WTC11 (cell line): ENCODE measurements at regions not wholly inside any gene's neighbourhood (a gene's known extent, or its start where the extent isn't known, plus 50 kb on each side); places are given as distances from the start of the nearest gene placed in this dataset.

Source experiments
- ATAC-seq: fragments of 200-7000 bp; cut with Tn5 transposase; 2 replicates; pipeline ENCODE4 v1.10.0; 2021; ENCODE audit warnings: mild to moderate bottlenecking, moderate library complexity
- CTCF ChIA-PET: fragments of 300-600 bp; sonication (Branson Sonifier 250); formaldehyde crosslinking; loops from one replicate; lab custom pipeline; 2021; ENCODE audit warnings: antibody characterized with exemption; lab: Charles Lee
- POLR2A ChIA-PET: fragments of 350-600 bp; sonication (Branson Sonifier 250); formaldehyde crosslinking; loops from one replicate; lab custom pipeline; 2021; ENCODE audit warnings: antibody characterized with exemption; lab: Charles Lee
- DNase-seq: peaks from one replicate; pipeline ENCODE4 v3.0.0; 2021; ENCODE audit warnings: low spot score
- H3K27ac Mint-ChIP-seq: 2 replicates; pipeline ENCODE4 v1.8.0; 2021; ENCODE audit warnings: mixed read lengths
- H3K27me3 Mint-ChIP-seq: 2 replicates; pipeline ENCODE4 v1.8.0; 2021; ENCODE audit warnings: low read depth, mild to moderate bottlenecking, moderate library complexity, mixed read lengths
- H3K36me3 Mint-ChIP-seq: 2 replicates; pipeline ENCODE4 v1.8.0; 2021; ENCODE audit warnings: mixed read lengths
- H3K4me1 Mint-ChIP-seq: 2 replicates; pipeline ENCODE4 v1.8.0; 2022; ENCODE audit warnings: mixed read lengths
- H3K4me3 Mint-ChIP-seq: 2 replicates; pipeline ENCODE4 v1.8.0; 2021; ENCODE audit warnings: mild to moderate bottlenecking, moderate library complexity, mixed read lengths
- H3K9me3 Mint-ChIP-seq: 2 replicates; pipeline ENCODE4 v1.8.0; 2021; ENCODE audit warnings: mixed read lengths
- CREM ChIP-seq: sonication (generic); formaldehyde crosslinking; IDR thresholded peaks from 2 replicates; pipeline ENCODE4 v1.8.1; 2022; ENCODE audit warnings: mild to moderate bottlenecking, missing genetic modification reagents, moderate library complexity
- EMX1 ChIP-seq: fragments of 250-450 bp; sonication (Bioruptor Pico); IDR thresholded peaks from 2 replicates; pipeline ENCODE4 v1.8.0; 2021; ENCODE audit warnings: mild to moderate bottlenecking
- ETV6 ChIP-seq: sonication (generic); formaldehyde crosslinking; IDR thresholded peaks from 2 replicates; pipeline ENCODE4 v1.8.1; 2022; ENCODE audit warnings: mild to moderate bottlenecking, missing genetic modification reagents
- HMGA2 ChIP-seq: fragments of 250-450 bp; sonication (Bioruptor Pico); IDR thresholded peaks from 2 replicates; pipeline ENCODE4 v1.4.0; 2021; ENCODE audit warnings: mild to moderate bottlenecking, moderate library complexity
- JUN ChIP-seq: sonication (generic); formaldehyde crosslinking; IDR thresholded peaks from 2 replicates; pipeline ENCODE4 v1.8.0; 2023; ENCODE audit warnings: mild to moderate bottlenecking, missing genetic modification reagents
- NFE2L1 ChIP-seq: sonication (generic); formaldehyde crosslinking; IDR thresholded peaks from 2 replicates; pipeline ENCODE4 v1.8.1; 2023; ENCODE audit warnings: missing genetic modification reagents
- NFYB ChIP-seq: sonication (generic); formaldehyde crosslinking; conservative IDR thresholded peaks from 2 replicates; pipeline ENCODE4 v1.8.0; 2022; ENCODE audit warnings: low read depth, missing genetic modification reagents
- NR1H2 ChIP-seq: sonication (generic); formaldehyde crosslinking; IDR thresholded peaks from 2 replicates; pipeline ENCODE4 v1.9.0; 2021; ENCODE audit warnings: mild to moderate bottlenecking, moderate library complexity, missing genetic modification reagents
- RORB ChIP-seq: fragments of 250-450 bp; sonication (Bioruptor Pico); IDR thresholded peaks from 2 replicates; pipeline ENCODE4 v1.9.0; 2021; ENCODE audit warnings: mild to moderate bottlenecking
- SOX15 ChIP-seq: fragments of 250-450 bp; sonication (Bioruptor Pico); IDR thresholded peaks from 2 replicates; pipeline ENCODE4 v1.9.0; 2021; ENCODE audit warnings: mild to moderate bottlenecking
- TEAD1 ChIP-seq: sonication (generic); formaldehyde crosslinking; IDR thresholded peaks from 2 replicates; pipeline ENCODE4 v1.8.0; 2022; ENCODE audit warnings: mild to moderate bottlenecking, missing genetic modification reagents
- ZNF232 ChIP-seq: sonication (generic); formaldehyde crosslinking; IDR thresholded peaks from 2 replicates; pipeline ENCODE4 v1.8.0; 2022; ENCODE audit warnings: mild to moderate bottlenecking, missing genetic modification reagents
- ZNF396 ChIP-seq: fragments of 250-450 bp; sonication (Bioruptor Pico); IDR thresholded peaks from 2 replicates; pipeline ENCODE4 v1.8.0; 2021; ENCODE audit warnings: mild to moderate bottlenecking, moderate library complexity, borderline replicate concordance
- ZNF416 ChIP-seq: fragments of 250-450 bp; sonication (Bioruptor Pico); IDR thresholded peaks from 2 replicates; pipeline ENCODE4 v1.9.0; 2021; ENCODE audit warnings: mild to moderate bottlenecking, inconsistent platforms
- TF ChIP-seq, protein P1 (sequence below): fragments of 200-600 bp; IDR thresholded peaks from 2 replicates; pipeline ENCODE4 v1.8.0; 2022; ENCODE audit warnings: antibody characterized with exemption
- TF ChIP-seq, protein P2 (sequence below): sonication (generic); formaldehyde crosslinking; IDR thresholded peaks from 2 replicates; pipeline ENCODE4 v1.8.0; 2022; ENCODE audit warnings: mild to moderate bottlenecking, missing genetic modification reagents
- TF ChIP-seq, protein P3 (sequence below): fragments of 250-450 bp; sonication (Bioruptor Pico); IDR thresholded peaks from 2 replicates; pipeline ENCODE4 v2.1.2; 2022; ENCODE audit warnings: mild to moderate bottlenecking, moderate library complexity
- TF ChIP-seq, protein P4 (sequence below): fragments of 250-450 bp; sonication (Bioruptor Pico); IDR thresholded peaks from 2 replicates; pipeline ENCODE4 v1.9.0; 2021; ENCODE audit warnings: mild to moderate bottlenecking, borderline replicate concordance
- TF ChIP-seq, protein P5 (sequence below): sonication (generic); formaldehyde crosslinking; IDR thresholded peaks from 2 replicates; pipeline ENCODE4 v1.8.1; 2022; ENCODE audit warnings: mild to moderate bottlenecking, missing genetic modification reagents, moderate library complexity, borderline replicate concordance

DNA sequence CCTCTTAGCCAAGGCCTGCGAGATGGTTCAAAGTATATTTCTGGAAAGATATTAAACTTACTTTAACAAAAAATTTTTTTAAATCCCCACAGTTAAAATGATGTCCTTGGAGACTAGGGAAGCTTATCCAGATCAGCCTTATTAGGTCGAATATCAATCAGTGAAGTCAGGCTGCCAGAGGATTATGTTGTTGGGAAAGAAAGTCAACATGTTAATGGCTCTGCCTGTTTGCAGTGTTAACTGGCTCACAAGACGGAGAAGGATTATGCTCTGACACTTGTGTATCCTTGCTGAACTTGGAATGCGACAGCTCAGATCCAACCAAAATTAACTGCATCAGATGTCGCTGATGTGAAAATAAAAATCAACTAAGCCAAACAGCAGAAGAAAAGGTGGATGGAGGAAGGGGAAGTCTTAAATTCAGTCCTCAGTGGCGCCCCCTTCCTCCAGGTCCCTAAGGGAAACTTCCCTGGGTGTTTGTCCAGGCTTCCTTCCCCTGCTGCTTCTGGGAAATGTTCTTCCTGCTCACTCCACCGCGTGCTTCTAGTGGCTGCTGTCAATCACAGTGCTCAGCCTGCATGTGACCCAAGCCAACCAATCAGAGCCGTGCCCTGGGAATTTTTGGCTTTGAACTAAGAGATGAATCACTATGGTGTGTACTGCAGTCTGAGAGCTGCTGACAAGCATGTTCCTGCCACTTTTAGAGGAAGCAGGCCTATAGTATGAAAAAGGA lies 690.4 kb upstream of the NRP1 start (continued):
- no peak for TF ChIP-seq ZNF232 (CRISPR knock-in tag)
- TF ChIP-seq, protein P1, sequence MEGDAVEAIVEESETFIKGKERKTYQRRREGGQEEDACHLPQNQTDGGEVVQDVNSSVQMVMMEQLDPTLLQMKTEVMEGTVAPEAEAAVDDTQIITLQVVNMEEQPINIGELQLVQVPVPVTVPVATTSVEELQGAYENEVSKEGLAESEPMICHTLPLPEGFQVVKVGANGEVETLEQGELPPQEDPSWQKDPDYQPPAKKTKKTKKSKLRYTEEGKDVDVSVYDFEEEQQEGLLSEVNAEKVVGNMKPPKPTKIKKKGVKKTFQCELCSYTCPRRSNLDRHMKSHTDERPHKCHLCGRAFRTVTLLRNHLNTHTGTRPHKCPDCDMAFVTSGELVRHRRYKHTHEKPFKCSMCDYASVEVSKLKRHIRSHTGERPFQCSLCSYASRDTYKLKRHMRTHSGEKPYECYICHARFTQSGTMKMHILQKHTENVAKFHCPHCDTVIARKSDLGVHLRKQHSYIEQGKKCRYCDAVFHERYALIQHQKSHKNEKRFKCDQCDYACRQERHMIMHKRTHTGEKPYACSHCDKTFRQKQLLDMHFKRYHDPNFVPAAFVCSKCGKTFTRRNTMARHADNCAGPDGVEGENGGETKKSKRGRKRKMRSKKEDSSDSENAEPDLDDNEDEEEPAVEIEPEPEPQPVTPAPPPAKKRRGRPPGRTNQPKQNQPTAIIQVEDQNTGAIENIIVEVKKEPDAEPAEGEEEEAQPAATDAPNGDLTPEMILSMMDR = peak; percentile 28; the same call in 1 of the 2 replicates
- TF ChIP-seq EMX1 (CRISPR knock-in tag) = no peak
- no peak for TF ChIP-seq NFE2L1 (CRISPR knock-in tag)
- TF ChIP-seq SOX15 (CRISPR knock-in tag) = no peak
- TF ChIP-seq ETV6 (CRISPR knock-in tag) = no peak
- TF ChIP-seq, protein P2, sequence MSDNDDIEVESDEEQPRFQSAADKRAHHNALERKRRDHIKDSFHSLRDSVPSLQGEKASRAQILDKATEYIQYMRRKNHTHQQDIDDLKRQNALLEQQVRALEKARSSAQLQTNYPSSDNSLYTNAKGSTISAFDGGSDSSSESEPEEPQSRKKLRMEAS (CRISPR knock-in tag) = no peak
- TF ChIP-seq NFYB = peak; percentile 59
- no peak for TF ChIP-seq JUN (CRISPR knock-in tag)
- no peak for TF ChIP-seq NR1H2 (CRISPR knock-in tag)
- TF ChIP-seq ZNF396 = no peak
- TF ChIP-seq, protein P3, sequence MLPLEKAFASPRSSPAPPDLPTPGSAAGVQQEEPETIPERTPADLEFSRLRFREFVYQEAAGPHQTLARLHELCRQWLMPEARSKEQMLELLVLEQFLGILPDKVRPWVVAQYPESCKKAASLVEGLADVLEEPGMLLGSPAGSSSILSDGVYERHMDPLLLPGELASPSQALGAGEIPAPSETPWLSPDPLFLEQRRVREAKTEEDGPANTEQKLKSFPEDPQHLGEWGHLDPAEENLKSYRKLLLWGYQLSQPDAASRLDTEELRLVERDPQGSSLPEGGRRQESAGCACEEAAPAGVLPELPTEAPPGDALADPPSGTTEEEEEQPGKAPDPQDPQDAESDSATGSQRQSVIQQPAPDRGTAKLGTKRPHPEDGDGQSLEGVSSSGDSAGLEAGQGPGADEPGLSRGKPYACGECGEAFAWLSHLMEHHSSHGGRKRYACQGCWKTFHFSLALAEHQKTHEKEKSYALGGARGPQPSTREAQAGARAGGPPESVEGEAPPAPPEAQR (CRISPR knock-in tag) = no peak
- TF ChIP-seq TEAD1 = no peak

DNA sequence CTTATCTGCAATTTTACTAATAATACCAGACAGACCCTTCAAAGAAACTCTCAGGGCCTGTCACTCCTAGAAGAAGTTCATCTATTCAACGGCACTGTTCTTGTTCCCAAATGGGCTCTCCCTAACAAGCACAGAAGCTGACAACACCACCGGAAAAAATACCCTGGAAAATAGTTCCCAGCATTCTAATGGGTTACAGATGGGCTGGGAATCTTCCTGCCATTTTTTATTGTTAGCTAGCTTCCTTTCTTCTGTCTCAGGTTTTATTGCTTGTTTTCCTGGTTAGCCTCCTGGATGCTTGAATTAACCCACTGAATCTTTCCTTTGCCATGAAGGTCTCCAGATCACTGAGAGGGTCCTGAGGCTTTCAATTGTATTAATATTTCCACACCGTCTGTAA lies 689.8 kb upstream of the NRP1 start:
- Mint-ChIP-seq H3K27ac (no peak overlapping the region), H3K4me1 (no peaks in the 10 kb centered on the region), H3K27me3 (no peaks in the 10 kb centered on the region), H3K9me3 (peaks cover 22% of the 10 kb centered on the region), H3K36me3 (peaks cover 6% of the 10 kb centered on the region), H3K4me3 (no peak overlapping the region)
- TF ChIP-seq HMGA2 (CRISPR knock-in tag) (no peak), RORB (CRISPR knock-in tag) (no peak), CREM (CRISPR knock-in tag) (no peak), ZNF416 (no peak), EMX1 (CRISPR knock-in tag) (no peak)
- TF ChIP-seq, protein P2 (CRISPR knock-in tag) = no peak
- TF ChIP-seq, protein P4, sequence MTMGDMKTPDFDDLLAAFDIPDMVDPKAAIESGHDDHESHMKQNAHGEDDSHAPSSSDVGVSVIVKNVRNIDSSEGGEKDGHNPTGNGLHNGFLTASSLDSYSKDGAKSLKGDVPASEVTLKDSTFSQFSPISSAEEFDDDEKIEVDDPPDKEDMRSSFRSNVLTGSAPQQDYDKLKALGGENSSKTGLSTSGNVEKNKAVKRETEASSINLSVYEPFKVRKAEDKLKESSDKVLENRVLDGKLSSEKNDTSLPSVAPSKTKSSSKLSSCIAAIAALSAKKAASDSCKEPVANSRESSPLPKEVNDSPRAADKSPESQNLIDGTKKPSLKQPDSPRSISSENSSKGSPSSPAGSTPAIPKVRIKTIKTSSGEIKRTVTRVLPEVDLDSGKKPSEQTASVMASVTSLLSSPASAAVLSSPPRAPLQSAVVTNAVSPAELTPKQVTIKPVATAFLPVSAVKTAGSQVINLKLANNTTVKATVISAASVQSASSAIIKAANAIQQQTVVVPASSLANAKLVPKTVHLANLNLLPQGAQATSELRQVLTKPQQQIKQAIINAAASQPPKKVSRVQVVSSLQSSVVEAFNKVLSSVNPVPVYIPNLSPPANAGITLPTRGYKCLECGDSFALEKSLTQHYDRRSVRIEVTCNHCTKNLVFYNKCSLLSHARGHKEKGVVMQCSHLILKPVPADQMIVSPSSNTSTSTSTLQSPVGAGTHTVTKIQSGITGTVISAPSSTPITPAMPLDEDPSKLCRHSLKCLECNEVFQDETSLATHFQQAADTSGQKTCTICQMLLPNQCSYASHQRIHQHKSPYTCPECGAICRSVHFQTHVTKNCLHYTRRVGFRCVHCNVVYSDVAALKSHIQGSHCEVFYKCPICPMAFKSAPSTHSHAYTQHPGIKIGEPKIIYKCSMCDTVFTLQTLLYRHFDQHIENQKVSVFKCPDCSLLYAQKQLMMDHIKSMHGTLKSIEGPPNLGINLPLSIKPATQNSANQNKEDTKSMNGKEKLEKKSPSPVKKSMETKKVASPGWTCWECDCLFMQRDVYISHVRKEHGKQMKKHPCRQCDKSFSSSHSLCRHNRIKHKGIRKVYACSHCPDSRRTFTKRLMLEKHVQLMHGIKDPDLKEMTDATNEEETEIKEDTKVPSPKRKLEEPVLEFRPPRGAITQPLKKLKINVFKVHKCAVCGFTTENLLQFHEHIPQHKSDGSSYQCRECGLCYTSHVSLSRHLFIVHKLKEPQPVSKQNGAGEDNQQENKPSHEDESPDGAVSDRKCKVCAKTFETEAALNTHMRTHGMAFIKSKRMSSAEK (CRISPR knock-in tag) = no peak
- TF ChIP-seq, protein P1 = no peak
- TF ChIP-seq, protein P5, sequence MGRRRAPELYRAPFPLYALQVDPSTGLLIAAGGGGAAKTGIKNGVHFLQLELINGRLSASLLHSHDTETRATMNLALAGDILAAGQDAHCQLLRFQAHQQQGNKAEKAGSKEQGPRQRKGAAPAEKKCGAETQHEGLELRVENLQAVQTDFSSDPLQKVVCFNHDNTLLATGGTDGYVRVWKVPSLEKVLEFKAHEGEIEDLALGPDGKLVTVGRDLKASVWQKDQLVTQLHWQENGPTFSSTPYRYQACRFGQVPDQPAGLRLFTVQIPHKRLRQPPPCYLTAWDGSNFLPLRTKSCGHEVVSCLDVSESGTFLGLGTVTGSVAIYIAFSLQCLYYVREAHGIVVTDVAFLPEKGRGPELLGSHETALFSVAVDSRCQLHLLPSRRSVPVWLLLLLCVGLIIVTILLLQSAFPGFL = no peak
- DNase-seq (no peak), ATAC-seq (no peak)
- CTCF ChIA-PET = no interaction called here
- POLR2A ChIA-PET = no interaction called here
